AG09309 (cell line): ENCODE measurements at regions not wholly inside any gene's neighbourhood (a gene's known extent, or its start where the extent isn't known, plus 50 kb on each side); places are given as distances from the start of the nearest gene placed in this dataset.

ENCODE experiments used
- DNase-seq: peaks from one replicate; pipeline ENCODE4 v3.0.0-alpha.2; 2010; ENCODE audit warnings: low read depth
- H3K4me3 ChIP-seq: 2 replicates; pipeline ENCODE4 v1.5.1; 2011; ENCODE audit warnings: mild to moderate bottlenecking, low read depth, low read length, moderate library complexity; ENCODE audit not compliant: control insufficient read depth
- CTCF ChIP-seq: IDR thresholded peaks from 2 replicates; pipeline ENCODE4 v1.5.1; 2011; ENCODE audit warnings: mild to moderate bottlenecking, low read depth, low read length, inconsistent platforms; ENCODE audit not compliant: insufficient read depth, control insufficient read depth; ENCODE audit errors: missing control alignments

DNA sequence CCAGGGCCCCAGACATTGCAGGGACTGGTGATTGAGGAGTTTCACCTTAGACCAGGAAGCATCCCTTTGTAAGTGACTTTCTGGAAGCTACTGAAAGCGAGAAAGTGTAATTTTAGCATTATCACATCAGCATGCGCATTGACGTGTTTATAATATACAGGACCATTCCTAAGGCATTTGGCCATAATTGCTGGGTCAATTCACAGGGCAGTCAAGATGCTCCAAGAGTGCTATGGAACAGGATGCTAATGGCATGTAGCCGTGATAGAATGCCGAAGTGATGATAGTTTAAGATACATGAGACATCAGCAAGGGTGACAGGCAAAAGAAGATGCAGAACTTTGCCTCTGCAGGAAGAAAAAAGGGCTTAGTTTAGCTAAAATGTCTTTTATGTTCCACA, 347.6 kb upstream of the NBEA start:
- TF ChIP-seq CTCF: no peak
- no peak for DNase-seq
- H3K4me3 ChIP-seq: no peak overlapping the region

DNA sequence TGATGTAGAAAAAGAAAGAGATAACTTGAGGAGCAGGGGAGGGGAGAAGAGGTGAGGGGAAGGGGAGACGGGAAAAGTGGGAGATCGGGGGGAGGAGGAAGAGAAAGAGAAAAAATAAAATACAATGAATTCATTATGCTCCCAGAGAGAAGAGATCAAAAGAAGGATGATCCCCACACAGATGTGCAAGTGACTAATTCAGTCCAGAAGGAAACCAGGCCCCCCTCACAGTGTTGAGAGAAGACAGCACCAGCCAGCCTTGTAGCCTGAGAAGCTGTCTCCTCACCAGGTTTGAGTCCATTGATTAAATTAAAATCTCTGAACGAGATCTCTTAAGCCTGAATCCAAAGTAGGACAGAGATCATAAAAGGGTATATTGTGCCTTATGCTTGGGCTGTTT, 333.7 kb upstream of the NBEA start:
- H3K4me3 ChIP-seq: no peak overlapping the region
- no peak for DNase-seq
- no peak for TF ChIP-seq CTCF

DNA sequence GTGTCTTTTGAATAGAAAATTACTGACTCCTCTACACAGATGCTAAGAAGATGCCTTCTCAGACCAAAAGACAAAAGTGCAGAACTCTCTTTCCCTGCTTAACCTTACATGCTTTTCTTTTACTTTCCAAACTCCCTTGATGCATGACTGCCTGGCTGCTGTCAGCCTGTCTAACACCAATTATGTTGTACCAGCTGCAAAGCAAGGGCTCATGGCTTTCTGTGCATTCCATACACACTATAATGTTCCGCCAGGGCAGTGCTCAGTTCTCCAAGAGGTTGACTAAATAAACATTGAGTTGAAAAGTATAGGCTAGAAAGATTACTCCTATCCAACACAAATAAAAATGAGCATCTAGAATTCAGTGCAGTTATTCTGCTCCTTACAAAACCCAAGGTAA, 330.4 kb upstream of the NBEA start:
- no peak overlapping the region for H3K4me3 ChIP-seq
- no peak for TF ChIP-seq CTCF
- no peak for DNase-seq

DNA sequence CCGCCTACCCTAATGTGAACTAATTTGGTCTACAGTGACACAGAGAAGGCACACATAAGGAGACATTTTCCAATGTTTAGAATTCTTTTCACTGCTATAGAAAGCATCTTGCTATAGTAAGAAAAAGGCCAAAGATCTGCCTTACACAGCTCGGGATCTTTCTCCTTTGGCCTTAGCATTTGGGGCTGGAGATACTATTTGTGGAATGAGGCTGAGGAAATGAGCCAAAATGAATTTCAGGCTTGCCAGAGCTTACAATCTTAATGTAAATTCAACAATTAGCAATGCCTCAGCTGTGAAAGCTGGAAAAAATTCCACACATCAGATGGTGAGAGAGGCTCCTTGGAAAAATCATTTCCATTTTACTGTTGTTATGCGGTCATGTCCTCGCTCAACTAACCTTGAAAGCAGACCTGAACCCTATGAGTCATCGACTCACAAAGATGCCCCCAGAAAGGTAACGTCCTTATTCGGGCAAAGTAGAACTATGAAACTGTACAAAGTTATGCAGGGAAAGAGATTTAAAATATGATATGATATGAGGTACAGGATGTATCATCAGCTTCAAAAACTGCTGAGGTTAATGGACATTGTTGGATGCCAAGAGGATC, 324.5 kb upstream of the NBEA start:
- no peak for TF ChIP-seq CTCF
- no peak for DNase-seq
- H3K4me3 ChIP-seq: no peak overlapping the region

- TF ChIP-seq CTCF: no peak
- no peak overlapping the region for H3K4me3 ChIP-seq
- DNase-seq: no peak
Measured at GRCh38 chr13:34618654-34619053, 323.4 kb upstream of the NBEA start.

- no peak for TF ChIP-seq CTCF
- DNase-seq: no peak
- H3K4me3 ChIP-seq: no peak overlapping the region
Measured at GRCh38 chr13:34619326-34619725, 322.7 kb upstream of the NBEA start.
